ENCODE measurements at regions not wholly inside any gene's neighbourhood (a gene's known extent, or its start where the extent isn't known, plus 50 kb on each side); places are given as distances from the start of the nearest gene placed in this dataset.

GRCh38 chr5:4548341-4548740 lies 591.8 kb upstream of the ADAMTS16 start:
- H3K27me3 ChIP-seq (ENCODE audit: insufficient read depth, low read length): no peaks in the 10 kb centered on the region
- no peak overlapping the region for H2AK5ac ChIP-seq (ENCODE audit: insufficient read length, low read length)
- H3K14ac ChIP-seq (ENCODE audit: insufficient read depth, low read length): no peak overlapping the region
- no peak overlapping the region for H4K5ac ChIP-seq (ENCODE audit: insufficient read length, low read depth, low read length)
- Mint-ChIP-seq H3K4me3 (no peak overlapping the region), H3K9me3 (peaks cover 0 to 7% of the 10 kb centered on the region in 2 experiments; a peak in 4 of 5 replicates), H3K27me3 (ENCODE audit: low read depth) (no peaks in the 10 kb centered on the region; the same call in 1 of the 2 replicates), H3K36me3 (ENCODE audit: insufficient read depth in 1 of 3, low read depth in 3 of 3) (peaks cover 2 to 6% (median 3%) of the 10 kb centered on the region in 3 experiments; a peak in 4 of 7 replicates), H3K27ac (no peak overlapping the region), H3K4me1 (peaks cover 31 to 40% of the 10 kb centered on the region in 2 experiments)
- no peak overlapping the region for H3K4me2 ChIP-seq (ENCODE audit: insufficient read depth, insufficient read length, low read length)
- H3K9me3 ChIP-seq (ENCODE audit: control insufficient read depth, low read depth, low read length): no peaks in the 10 kb centered on the region
- H3K27ac ChIP-seq (ENCODE audit: insufficient read length, low read depth, low read length): no peak overlapping the region
- no peaks in the 10 kb centered on the region for H3K79me1 ChIP-seq (ENCODE audit: insufficient read depth, low read depth, low read length, poor library complexity, severe bottlenecking)
- H2BK20ac ChIP-seq (ENCODE audit: low read depth, low read length, poor library complexity, severe bottlenecking): no peak overlapping the region
- H3K79me2 ChIP-seq (ENCODE audit: insufficient read depth, low read length): 0 out of 2 replicates have a peak, but pooled peaks cover 2% of the 10 kb centered on the region
- no peak overlapping the region for H4K91ac ChIP-seq (ENCODE audit: insufficient read length, low read depth, low read length)
- no peak overlapping the region for H3T11ph ChIP-seq (ENCODE audit: low read length)
- no peak overlapping the region for H3K56ac ChIP-seq (ENCODE audit: insufficient read length, low read depth, low read length)
- H3K9ac ChIP-seq (ENCODE audit: extremely low read depth, insufficient read length, low read length): no peak overlapping the region
- no CpG with 5 or more reads among the region's 1 CpG for WGBS (ENCODE audit: extremely low coverage, insufficient read length, low lambda C conversion rate)
- H2BK12ac ChIP-seq (ENCODE audit: insufficient read length, low read depth, low read length): no peak overlapping the region
- H4K20me1 ChIP-seq (ENCODE audit: control insufficient read depth, insufficient read depth, insufficient read length): no peaks in the 10 kb centered on the region
- H2BK120ac ChIP-seq (ENCODE audit: low read depth, low read length, poor library complexity, severe bottlenecking): no peak overlapping the region
- H3K23ac ChIP-seq (ENCODE audit: insufficient read length, low read depth, low read length): no peak overlapping the region
- no peak overlapping the region for H3K4ac ChIP-seq (ENCODE audit: low read depth, low read length)
- DNase-seq: no peak
- no peak overlapping the region for H2BK5ac ChIP-seq (ENCODE audit: insufficient read length, low read length)
- no peak overlapping the region for H3K18ac ChIP-seq (ENCODE audit: insufficient read length, low read depth, low read length)
- H4K8ac ChIP-seq (replicated peaks; ENCODE audit: insufficient read length, low read depth, low read length): no peak overlapping the region
- H3K4me1 ChIP-seq (ENCODE audit: insufficient read depth, low read length): no peaks in the 10 kb centered on the region
- H2BK15ac ChIP-seq (ENCODE audit: low read depth, low read length): no peak overlapping the region
- H3K23me2 ChIP-seq (ENCODE audit: insufficient read length, low read depth, low read length, poor library complexity, severe bottlenecking): no peaks in the 10 kb centered on the region
- no peak for TF ChIP-seq CTCF (conservative IDR thresholded peaks at IDR 0.05)
- H2AFZ ChIP-seq (ENCODE audit: low read length): no peak overlapping the region

Data from H9 (cell line).